HEK293T (cell line): ENCODE measurements at regions not wholly inside any gene's neighbourhood (a gene's known extent, or its start where the extent isn't known, plus 50 kb on each side); places are given as distances from the start of the nearest gene placed in this dataset.

Source experiments
- BHLHE40 ChIP-seq: fragments of 450-650 bp; IDR thresholded peaks from 2 replicates; pipeline ENCODE4 v1.6.1; 2016; ENCODE audit warnings: mild to moderate bottlenecking, moderate library complexity, borderline replicate concordance
- CTBP1 ChIP-seq: fragments of 450-650 bp; IDR thresholded peaks from 2 replicates; pipeline ENCODE4 v1.6.1; 2016; ENCODE audit warnings: borderline replicate concordance
- ELF4 ChIP-seq: fragments of 450-650 bp; IDR thresholded peaks from 2 replicates; pipeline ENCODE4 v1.6.1; 2017; ENCODE audit warnings: antibody characterized with exemption
- FOXA1 ChIP-seq: fragments of 450-650 bp; IDR thresholded peaks from 2 replicates; pipeline ENCODE4 v1.6.1; 2016; ENCODE audit warnings: mild to moderate bottlenecking
- FOXK2 ChIP-seq: fragments of 450-650 bp; IDR thresholded peaks from 2 replicates; pipeline ENCODE4 v1.6.1; 2016; ENCODE audit warnings: mild to moderate bottlenecking
- FOXM1 ChIP-seq: fragments of 450-650 bp; IDR thresholded peaks from 2 replicates; pipeline ENCODE4 v1.6.1; 2017; ENCODE audit warnings: mild to moderate bottlenecking, borderline replicate concordance
- HDGF ChIP-seq: fragments of 450-650 bp; IDR thresholded peaks from 2 replicates; pipeline ENCODE4 v1.6.1; 2017; ENCODE audit warnings: antibody characterized with exemption, borderline replicate concordance
- LEF1 ChIP-seq: fragments of 450-650 bp; IDR thresholded peaks from 2 replicates; pipeline ENCODE4 v1.6.1; 2017; ENCODE audit warnings: mild to moderate bottlenecking, borderline replicate concordance
- PKNOX1 ChIP-seq: fragments of 450-650 bp; IDR thresholded peaks from 2 replicates; pipeline ENCODE4 v1.6.1; 2016
- SP1 ChIP-seq: fragments of 450-650 bp; IDR thresholded peaks from 2 replicates; pipeline ENCODE4 v1.6.1; 2017
- SUZ12 ChIP-seq: fragments of 450-650 bp; IDR thresholded peaks from 2 replicates; pipeline ENCODE4 v1.6.1; 2016; ENCODE audit warnings: mild to moderate bottlenecking
- TARDBP ChIP-seq: fragments of 450-650 bp; IDR thresholded peaks from 2 replicates; pipeline ENCODE4 v1.6.1; 2016
- ZNF384 ChIP-seq: fragments of 450-650 bp; IDR thresholded peaks from 2 replicates; pipeline ENCODE4 v1.6.1; 2016

GRCh38 chr7:56188376-56188775 lies 72.2 kb upstream of the NUPR2 start:
- TF ChIP-seq FOXA1 (no peak), BHLHE40 (no peak), ZNF384 (no peak), SP1 (no peak), FOXM1 (no peak), PKNOX1 (no peak), ELF4 (no peak), TARDBP (no peak), HDGF (no peak), SUZ12 (no peak), CTBP1 (no peak), FOXK2 (no peak), LEF1 (no peak)
